ENCODE measurements at regions not wholly inside any gene's neighbourhood (a gene's known extent, or its start where the extent isn't known, plus 50 kb on each side); places are given as distances from the start of the nearest gene placed in this dataset.

- no peaks in the 10 kb centered on the region for H3K4me1 ChIP-seq (ENCODE audit: control insufficient read depth, insufficient read depth, low read length)
- no peak overlapping the region for H3K27ac ChIP-seq (ENCODE audit: extremely low read depth, low read depth, low read length)
- H3K36me3 ChIP-seq (ENCODE audit: control insufficient read depth in 2 of 2, insufficient read depth in 1 of 2, low read length in 2 of 2), result no peaks in the 10 kb centered on the region
- no peak overlapping the region for H3K4me3 ChIP-seq (ENCODE audit: low read depth, low read length)
- CTCF ChIA-PET, result no interaction called here
- TF ChIP-seq OVOL3 (tag by site-specific recombination; IDR thresholded peaks at IDR 0.05), result no peak
- no peak for TF ChIP-seq SP2 (tag by site-specific recombination; IDR thresholded peaks at IDR 0.05)
- no peak for TF ChIP-seq ZNF449 (tag by site-specific recombination; IDR thresholded peaks at IDR 0.05)
- TF ChIP-seq TRIM28 (IDR thresholded peaks at IDR 0.05; ENCODE audit: borderline replicate concordance, low read length), result no peak
- no peak for TF ChIP-seq ZNF302 (tag by site-specific recombination; IDR thresholded peaks at IDR 0.05; ENCODE audit: low read depth)
- TF ChIP-seq SETDB1 (IDR thresholded peaks at IDR 0.05; ENCODE audit: insufficient read length, low read length), result no peak
- no peak for TF ChIP-seq SP7 (tag by site-specific recombination; IDR thresholded peaks at IDR 0.05)
- no peak for TF ChIP-seq ZNF133 (tag by site-specific recombination; IDR thresholded peaks at IDR 0.05)
- TF ChIP-seq ZNF148 (tag by site-specific recombination; IDR thresholded peaks at IDR 0.05; ENCODE audit: borderline replicate concordance), result no peak
- TF ChIP-seq ZNF362 (tag by site-specific recombination; IDR thresholded peaks at IDR 0.05), result no peak
- TF ChIP-seq PATZ1 (tag by site-specific recombination; IDR thresholded peaks at IDR 0.05), result no peak
- TF ChIP-seq SCRT2 (tag by site-specific recombination; IDR thresholded peaks at IDR 0.05), result no peak
- no peak for TF ChIP-seq ZNF132 (tag by site-specific recombination; IDR thresholded peaks at IDR 0.05; ENCODE audit: borderline replicate concordance)
- no peak for TF ChIP-seq ZSCAN30 (tag by site-specific recombination; IDR thresholded peaks at IDR 0.05)
- no peak for TF ChIP-seq ATF2 (tag by site-specific recombination; IDR thresholded peaks at IDR 0.05; ENCODE audit: low read depth)
- TF ChIP-seq ZNF792 (tag by site-specific recombination; IDR thresholded peaks at IDR 0.05), result no peak
- no peak for TF ChIP-seq ZBTB44 (tag by site-specific recombination; IDR thresholded peaks at IDR 0.05)
- TF ChIP-seq ZNF175 (tag by site-specific recombination; IDR thresholded peaks at IDR 0.05), result no peak
- TF ChIP-seq ZNF623 (tag by site-specific recombination; IDR thresholded peaks at IDR 0.05), result no peak
- POLR2A ChIA-PET, result no interaction called here
- no peaks in the 10 kb centered on the region for H3K9me3 ChIP-seq (ENCODE audit: control insufficient read depth, insufficient read depth, low read depth, low read length)
These were observed 71.2 kb upstream of the COL3A1 start for GRCh38 chr2:188902901-188903491.
